ENCODE measurements at regions not wholly inside any gene's neighbourhood (a gene's known extent, or its start where the extent isn't known, plus 50 kb on each side); places are given as distances from the start of the nearest gene placed in this dataset.

GRCh38 chr5:153159616-153160015 lies 330.9 kb upstream of the GRIA1 start:
- no peak overlapping the region for H3K4me3 ChIP-seq (ENCODE audit: low read depth, low read length)
- no peak for TF ChIP-seq CTCF (IDR thresholded peaks at IDR 0.05; ENCODE audit: low read depth, low read length)
- H3K9me3 ChIP-seq (ENCODE audit: control insufficient read depth, insufficient read depth, low read length), result no peaks in the 10 kb centered on the region; the same call in 1 of the 2 replicates
- CTCF ChIA-PET, result no interaction called here
- DNase-seq (ENCODE audit: low read depth, low spot score), result no peak
- no peaks in the 10 kb centered on the region for H3K27me3 ChIP-seq (ENCODE audit: control insufficient read depth, insufficient read depth, low read length)
- no peak overlapping the region for H3K27ac ChIP-seq (ENCODE audit: low read depth, low read length)
- POLR2A ChIA-PET, result no interaction called here

- no peak for DNase-seq (ENCODE audit: low read depth, low spot score)
- no peaks in the 10 kb centered on the region for H3K27me3 ChIP-seq (ENCODE audit: control insufficient read depth, insufficient read depth, low read length)
- H3K9me3 ChIP-seq (ENCODE audit: control insufficient read depth, insufficient read depth, low read length), result peaks cover 5% of the 10 kb centered on the region
- TF ChIP-seq CTCF (IDR thresholded peaks at IDR 0.05; ENCODE audit: low read depth, low read length), result no peak
- POLR2A ChIA-PET, result no interaction called here
- H3K4me3 ChIP-seq (ENCODE audit: low read depth, low read length), result no peak overlapping the region
- CTCF ChIA-PET, result no interaction called here
- no peak overlapping the region for H3K27ac ChIP-seq (ENCODE audit: low read depth, low read length)
Measured at GRCh38 chr5:153168241-153168640, 322.2 kb upstream of the GRIA1 start.

GRCh38 chr5:153187503-153187902 lies 303.0 kb upstream of the GRIA1 start:
- CTCF ChIA-PET, result no interaction called here
- POLR2A ChIA-PET, result no interaction called here
- Histone ChIP-seq H3K27me3 (ENCODE audit: control insufficient read depth, insufficient read depth, low read length) (no peaks in the 10 kb centered on the region), H3K4me3 (ENCODE audit: low read depth, low read length) (no peak overlapping the region), H3K27ac (ENCODE audit: low read depth, low read length) (no peak overlapping the region), H3K9me3 (ENCODE audit: control insufficient read depth, insufficient read depth, low read length) (peaks cover 4% of the 10 kb centered on the region; the same call in 1 of the 2 replicates)
- no peak for DNase-seq (ENCODE audit: low read depth, low spot score)
- TF ChIP-seq CTCF (IDR thresholded peaks at IDR 0.05; ENCODE audit: low read depth, low read length), result no peak

GRCh38 chr5:153206361-153206760 lies 284.1 kb upstream of the GRIA1 start:
- peaks cover 7% of the 10 kb centered on the region; the same call in 1 of the 2 replicates for H3K9me3 ChIP-seq (ENCODE audit: control insufficient read depth, insufficient read depth, low read length)
- no peak for TF ChIP-seq CTCF (IDR thresholded peaks at IDR 0.05; ENCODE audit: low read depth, low read length)
- ChIA-PET CTCF (no interaction called here), POLR2A (no interaction called here)
- no peak overlapping the region for H3K4me3 ChIP-seq (ENCODE audit: low read depth, low read length)
- H3K27ac ChIP-seq (ENCODE audit: low read depth, low read length), result no peak overlapping the region
- no peaks in the 10 kb centered on the region for H3K27me3 ChIP-seq (ENCODE audit: control insufficient read depth, insufficient read depth, low read length)
- no peak for DNase-seq (ENCODE audit: low read depth, low spot score)

- no peak overlapping the region for H3K27ac ChIP-seq (ENCODE audit: low read depth, low read length)
- POLR2A ChIA-PET, result interaction anchor here (0.7 kb wide), 1 partner anchor 457 kb away, joined by 3 read pairs; no protein-coding TSS in a partner anchor
- CTCF ChIA-PET, result no interaction called here
- no peak for DNase-seq (ENCODE audit: low read depth, low spot score)
- peaks cover 7% of the 10 kb centered on the region; the same call in 1 of the 2 replicates for H3K9me3 ChIP-seq (ENCODE audit: control insufficient read depth, insufficient read depth, low read length)
- H3K4me3 ChIP-seq (ENCODE audit: low read depth, low read length), result no peak overlapping the region
- no peak for TF ChIP-seq CTCF (IDR thresholded peaks at IDR 0.05; ENCODE audit: low read depth, low read length)
- H3K27me3 ChIP-seq (ENCODE audit: control insufficient read depth, insufficient read depth, low read length), result no peaks in the 10 kb centered on the region
Measured at GRCh38 chr5:153209016-153209415, 281.5 kb upstream of the GRIA1 start.
